Psoas muscle (tissue), 7 donors: ENCODE measurements at regions not wholly inside any gene's neighbourhood (a gene's known extent, or its start where the extent isn't known, plus 50 kb on each side); places are given as distances from the start of the nearest gene placed in this dataset.

Experiments used
- ATAC-seq, 4 donors: fragments of 200-7000 bp; cut with Tn5 transposase; one replicate each; pipeline ENCODE4 v1.9.1; 2020; ENCODE audit warnings: moderate library complexity in 3 of 4, mild to moderate bottlenecking in 2 of 4
- DNase-seq, 2 donors: peaks; one replicate each; pipeline ENCODE4 v3.0.0-alpha.2; 2020
- H3K27ac ChIP-seq: fragments of 200-600 bp; one replicate; pipeline ENCODE4 v1.8.0; 2022
- H3K27me3 ChIP-seq, 3 donors: fragments of 200-600 bp in 1 of 3; one replicate each; pipeline versions ENCODE4 v1.6.1 to v1.8.0; 2013 to 2022; ENCODE audit warnings: low read length in 2 of 3, mild to moderate bottlenecking in 2 of 3, moderate library complexity in 1 of 3; ENCODE audit not compliant: insufficient read depth in 3 of 3
- H3K36me3 ChIP-seq, 2 donors: fragments of 200-600 bp in 1 of 2; one replicate each; pipeline versions ENCODE4 v1.6.1 to v1.8.0; 2013 to 2022; ENCODE audit warnings: low read depth in 1 of 2, mild to moderate bottlenecking in 1 of 2, moderate library complexity in 1 of 2; ENCODE audit not compliant: insufficient read depth in 1 of 2
- H3K4me1 ChIP-seq: fragments of 200-600 bp; one replicate; pipeline ENCODE4 v1.8.0; 2022
- H3K4me3 ChIP-seq: fragments of 200-600 bp; one replicate; pipeline ENCODE4 v1.8.0; 2022; ENCODE audit warnings: mild to moderate bottlenecking
- H3K9me3 ChIP-seq: fragments of 200-600 bp; one replicate; pipeline ENCODE4 v1.8.0; 2022
- CTCF ChIP-seq: fragments of 200-600 bp; IDR thresholded peaks from one replicate; pipeline ENCODE4 v1.8.0; 2022; ENCODE audit warnings: antibody characterized with exemption
- WGBS, 3 donors: extraction: QIAGEN DNeasy Blood & Tissue Kit; methylation state at CpG; one replicate each; pipeline versions ENCODE4 v1.1.6 to v1.1.7; 2013; 5-methylcytosine and 5-hydroxymethylcytosine counted together
- intact Hi-C, 2 donors: fragments of 100-400 bp; cut with DNase I; formaldehyde crosslinking; loops; one replicate each; pipeline versions ENCODE4 v1.11.0 to v1.14.2; 2022
- donor health status: healthy with polysubstance abuse.
- donor health status: DM: no; HTN: no; CAD: no; lungs with moderate emphysema.
- donor health status: Bipolar disorder and iron deficiency.
- donor health status: healthy.
- donor health status: DM: yes; HTN: yes; CAD: no.
- donor health status: DM: no; HTN: no; CAD: no.
- donor health status: DM: yes; HTN: yes; CAD: no.

GRCh38 chr5:124884114-124884513, 137.7 kb upstream of the ZNF608 start:
- intact Hi-C loops = loop anchor here in 1 of 2 donors (10.0 kb wide), 1 partner anchor 109 kb away; no protein-coding TSS in a partner anchor
- no peak for ATAC-seq
- Histone ChIP-seq H3K4me3 (no peak overlapping the region), H3K4me1 (peaks cover 24% of the 10 kb centered on the region), H3K27me3 (no peaks in the 10 kb centered on the region), H3K9me3 (no peaks in the 10 kb centered on the region), H3K36me3 (no peaks in the 10 kb centered on the region), H3K27ac (no peak overlapping the region)
- TF ChIP-seq CTCF = no peak
- no peak for DNase-seq
- WGBS, 3 donors = 81 to 87% (median 82%) methylated on average over 6 of the region's 6 CpGs

GRCh38 chr5:124885490-124885889, 139.1 kb upstream of the ZNF608 start:
- ATAC-seq = no peak
- WGBS, 3 donors = 98 to 99% (median 99%) methylated on average over 2 of the region's 2 CpGs
- intact Hi-C loops = loop anchor here in 1 of 2 donors (10.0 kb wide), 1 partner anchor 111 kb away; no protein-coding TSS in a partner anchor

GRCh38 chr5:124887223-124887622, 140.8 kb upstream of the ZNF608 start:
- no peak for TF ChIP-seq CTCF
- WGBS, 3 donors = 26 to 41% (median 39%) methylated on average over 2 of the region's 2 CpGs
- peak overlapping the region; percentile 70 for H3K27ac ChIP-seq
- no peaks in the 10 kb centered on the region for H3K27me3 ChIP-seq
- no peaks in the 10 kb centered on the region for H3K9me3 ChIP-seq
- no peak for DNase-seq
- intact Hi-C loops = loop anchor here in 1 of 2 donors (10.0 kb wide), 1 partner anchor 112 kb away; no protein-coding TSS in a partner anchor
- H3K36me3 ChIP-seq = no peaks in the 10 kb centered on the region
- H3K4me3 ChIP-seq = no peak overlapping the region
- peaks cover 30% of the 10 kb centered on the region for H3K4me1 ChIP-seq
- peak; percentile 75 to 94 (median 84) for ATAC-seq

More at GRCh38 chr5:124885490-124885889, 139.1 kb upstream of the ZNF608 start:
- no peaks in the 10 kb centered on the region for H3K27me3 ChIP-seq
- no peak overlapping the region for H3K4me3 ChIP-seq
- H3K4me1 ChIP-seq = peaks cover 30% of the 10 kb centered on the region
- TF ChIP-seq CTCF = no peak
- no peak for DNase-seq
- no peak overlapping the region for H3K27ac ChIP-seq
- H3K36me3 ChIP-seq = no peaks in the 10 kb centered on the region
- H3K9me3 ChIP-seq = no peaks in the 10 kb centered on the region

GRCh38 chr5:124888050-124888506, 141.6 kb upstream of the ZNF608 start:
- peak overlapping the region; percentile 70 for H3K27ac ChIP-seq
- ATAC-seq (peak; percentile 58 to 78 (median 65)), DNase-seq (no peak)
- 20 to 30% (median 27%) methylated on average over 6 of the region's 6 CpGs for WGBS, 3 donors
- H3K9me3 ChIP-seq = no peaks in the 10 kb centered on the region
- no peak for TF ChIP-seq CTCF
- H3K4me1 ChIP-seq = peaks cover 30% of the 10 kb centered on the region
- H3K27me3 ChIP-seq = no peaks in the 10 kb centered on the region
- H3K36me3 ChIP-seq = no peaks in the 10 kb centered on the region
- H3K4me3 ChIP-seq = peak overlapping the region; percentile 8
- intact Hi-C loops = loop anchor here in 1 of 2 donors (10.0 kb wide), 1 partner anchor 113 kb away; no protein-coding TSS in a partner anchor
